NCI-H1436 treated with DMSO at 0.1 percent for 48 hours (cell line): ENCODE measurements at regions not wholly inside any gene's neighbourhood (a gene's known extent, or its start where the extent isn't known, plus 50 kb on each side); places are given as distances from the start of the nearest gene placed in this dataset.

Experiments
- DNase-seq: peaks from one replicate; lab custom pipeline; 2025; lab: John Stamatoyannopoulos, UW

DNA sequence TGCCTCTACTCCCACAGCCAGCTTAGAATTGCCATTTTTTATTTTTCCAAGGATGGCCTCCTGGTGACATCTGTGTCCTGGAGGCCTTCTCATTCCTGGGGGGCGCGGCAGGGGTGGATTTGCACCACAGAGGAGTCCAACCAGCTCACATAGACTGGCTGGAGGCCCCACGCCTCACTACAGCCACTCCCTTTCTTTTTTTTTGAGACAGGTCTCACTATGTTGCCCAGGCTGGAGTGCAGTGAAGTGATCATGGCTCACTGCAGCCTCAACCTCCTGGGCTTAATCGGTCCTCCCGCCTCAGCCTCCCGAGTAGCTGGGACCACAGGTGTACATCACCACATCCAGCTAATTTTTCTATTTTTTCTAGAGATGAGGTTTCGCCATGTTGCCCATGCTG, 57.6 kb upstream of the DOCK1 start:
- DNase-seq = no peak

- no peak for DNase-seq
Observed at GRCh38 chr10:126849646-126850045, 55.6 kb upstream of the DOCK1 start.

DNA sequence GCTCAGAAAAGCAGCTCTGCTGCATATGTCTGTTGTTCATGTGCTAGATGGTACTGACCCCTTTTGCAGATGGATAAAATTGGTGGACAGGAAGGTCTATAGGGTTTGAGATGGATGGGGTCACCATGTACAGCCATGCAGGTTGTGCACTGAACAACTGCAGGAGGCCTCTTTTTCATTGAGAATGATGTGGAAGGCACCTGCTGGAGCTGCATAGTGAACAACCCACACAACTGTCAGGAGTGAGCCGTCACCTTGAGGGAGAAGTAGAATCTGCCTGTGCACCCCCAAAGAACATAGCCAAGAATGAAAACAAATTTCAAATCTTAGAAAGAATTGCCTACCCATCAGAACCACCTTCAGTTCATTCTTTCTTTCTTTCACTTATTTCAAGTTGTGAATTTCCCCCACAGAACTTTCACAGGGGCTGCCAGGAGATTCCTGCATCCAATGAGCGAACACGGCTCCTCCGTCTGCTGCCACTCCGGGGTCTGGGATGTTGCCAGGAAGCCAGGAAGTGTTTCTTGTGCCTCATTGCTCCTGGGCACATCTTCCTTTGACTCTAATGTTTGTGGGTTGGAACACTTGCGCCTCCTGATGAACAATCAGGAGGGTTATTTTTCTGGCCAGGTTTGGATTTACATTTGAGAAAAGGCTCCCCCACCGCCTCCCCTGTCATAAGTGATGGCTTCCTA, 53.7 kb upstream of the DOCK1 start:
- DNase-seq = no peak

DNA sequence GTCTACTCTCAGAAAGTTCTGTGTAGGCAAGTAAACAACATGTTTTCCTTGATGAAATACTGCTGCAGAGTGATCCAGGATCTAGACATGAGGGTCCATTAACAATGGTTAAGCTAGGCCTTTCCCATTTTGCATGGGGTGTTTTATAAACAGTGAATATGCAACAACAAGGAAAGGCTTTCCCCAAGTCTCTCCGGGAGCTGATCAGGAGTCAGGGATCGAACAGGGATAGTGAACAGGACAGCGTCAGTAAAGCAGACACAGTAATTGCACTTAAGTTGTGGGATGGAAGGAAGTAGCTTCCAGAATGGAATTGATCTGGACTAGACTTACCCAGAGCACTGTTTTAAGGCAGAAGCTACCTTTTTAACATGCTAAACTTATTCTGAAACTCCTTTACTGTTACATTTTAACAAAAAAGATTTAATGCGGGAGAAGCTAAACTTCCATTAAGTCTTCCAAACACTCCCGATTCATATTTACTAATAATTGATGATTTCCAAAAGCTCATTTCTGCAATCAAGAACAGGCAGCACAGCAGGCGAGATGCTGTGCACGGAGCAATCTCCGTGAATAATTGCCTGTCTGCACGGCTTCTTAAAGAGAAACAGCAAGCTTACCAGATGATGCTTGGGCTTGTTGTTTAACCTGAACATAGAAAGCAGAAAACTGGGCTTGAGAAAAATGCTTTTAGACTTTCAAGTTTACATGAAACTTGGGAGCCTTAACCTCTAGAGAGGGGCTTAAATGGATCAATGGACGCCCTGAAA, 50.3 kb upstream of the DOCK1 start:
- DNase-seq = no peak
